Astrocyte (in vitro differentiated cells and primary cell): ENCODE measurements at regions not wholly inside any gene's neighbourhood (a gene's known extent, or its start where the extent isn't known, plus 50 kb on each side); places are given as distances from the start of the nearest gene placed in this dataset.

ENCODE experiments used
- DNase-seq: peaks from one replicate; pipeline ENCODE4 v3.0.0-alpha.2; 2010; ENCODE audit warnings: low read depth
- FAIRE-seq: peaks from 2 replicates; lab custom pipeline; 2011; peaks lifted over from hg19 to GRCh38; lab: Jason Lieb, UNC
- H2AFZ ChIP-seq: 2 replicates; pipeline ENCODE4 v1.6.0; 2012; ENCODE audit warnings: low read depth, low read length, inconsistent platforms
- H3K27ac ChIP-seq: 2 replicates; pipeline ENCODE4 v1.5.1; 2011; ENCODE audit warnings: low read depth, low read length, inconsistent platforms
- H3K27me3 ChIP-seq: 2 replicates; pipeline ENCODE4 v1.6.0; 2011; ENCODE audit warnings: low read length, inconsistent platforms; ENCODE audit not compliant: insufficient read depth
- H3K36me3 ChIP-seq: 2 replicates; pipeline ENCODE4 v1.5.1; 2011; ENCODE audit warnings: low read length, inconsistent platforms; ENCODE audit not compliant: insufficient read depth
- H3K4me1 ChIP-seq: 2 replicates; pipeline ENCODE4 v1.5.1; 2011; ENCODE audit warnings: low read length, inconsistent platforms; ENCODE audit not compliant: insufficient read depth
- H3K4me2 ChIP-seq: 2 replicates; pipeline ENCODE4 v1.6.0; 2012; ENCODE audit warnings: low read length, inconsistent platforms
- H3K4me3 ChIP-seq: 2 replicates; pipeline ENCODE4 v1.5.1; 2011; ENCODE audit warnings: low read depth, mild to moderate bottlenecking, low read length, inconsistent platforms; ENCODE audit not compliant: insufficient read depth
- H3K79me2 ChIP-seq: 2 replicates; pipeline ENCODE4 v1.6.0; 2012; ENCODE audit warnings: mild to moderate bottlenecking, low read length, inconsistent platforms; ENCODE audit not compliant: insufficient read depth
- H3K9ac ChIP-seq: 2 replicates; pipeline ENCODE4 v1.6.0; 2012; ENCODE audit warnings: mild to moderate bottlenecking, low read length, inconsistent platforms
- H3K9me3 ChIP-seq: 2 replicates; pipeline ENCODE4 v1.5.1; 2012; ENCODE audit warnings: low read depth, mild to moderate bottlenecking, low read length, inconsistent platforms; ENCODE audit not compliant: insufficient read depth
- H4K20me1 ChIP-seq: 2 replicates; pipeline ENCODE4 v1.6.0; 2012; ENCODE audit warnings: low read length, inconsistent platforms; ENCODE audit not compliant: insufficient read depth
- H3K27ac Mint-ChIP-seq: one replicate; pipeline ENCODE4 v1.8.0; 2021; ENCODE audit warnings: mild to moderate bottlenecking, mixed read lengths; ENCODE audit not compliant: unreplicated experiment
- H3K27me3 Mint-ChIP-seq: one replicate; pipeline ENCODE4 v1.8.0; 2021; ENCODE audit warnings: low read depth, mixed read lengths; ENCODE audit not compliant: unreplicated experiment
- H3K36me3 Mint-ChIP-seq: one replicate; pipeline ENCODE4 v1.8.0; 2021; ENCODE audit warnings: low read depth, mixed read lengths; ENCODE audit not compliant: unreplicated experiment
- H3K4me1 Mint-ChIP-seq: one replicate; pipeline ENCODE4 v1.8.0; 2021; ENCODE audit warnings: low read depth, mixed read lengths; ENCODE audit not compliant: unreplicated experiment
- H3K4me3 Mint-ChIP-seq: one replicate; pipeline ENCODE4 v1.8.0; 2021; ENCODE audit warnings: mild to moderate bottlenecking, moderate library complexity, mixed read lengths; ENCODE audit not compliant: unreplicated experiment
- H3K9me3 Mint-ChIP-seq: one replicate; pipeline ENCODE4 v1.8.0; 2021; ENCODE audit warnings: mild to moderate bottlenecking, mixed read lengths; ENCODE audit not compliant: unreplicated experiment
- EZH2 ChIP-seq: IDR thresholded peaks from 2 replicates; pipeline ENCODE4 v1.6.1; 2012; ENCODE audit warnings: mild to moderate bottlenecking, low read length, inconsistent platforms; ENCODE audit not compliant: insufficient read depth
- TF ChIP-seq, protein P1 (sequence below): IDR thresholded peaks from 2 replicates; pipeline ENCODE4 v1.5.1; 2011; ENCODE audit warnings: low read depth, mild to moderate bottlenecking, inconsistent platforms, low read length, moderate library complexity; ENCODE audit not compliant: insufficient read depth

DNA sequence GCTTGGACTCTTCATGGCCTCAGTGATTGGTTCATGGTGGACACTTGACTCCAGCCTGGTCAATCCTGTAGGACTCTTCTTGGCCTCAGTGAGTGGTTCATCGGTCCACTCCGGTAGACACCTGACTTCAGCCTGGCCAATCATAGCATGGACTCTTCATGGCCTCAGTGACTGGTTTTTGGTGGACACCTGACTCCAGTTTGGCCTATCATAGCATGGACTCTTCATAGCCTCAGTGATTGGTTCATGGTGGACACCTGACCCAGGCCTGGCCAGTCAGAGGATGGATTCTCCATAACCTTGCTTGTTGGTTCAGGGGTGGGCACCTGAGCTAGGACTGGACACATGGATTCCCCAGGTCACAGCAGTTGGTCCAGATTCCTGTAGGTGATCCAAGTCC, 106.0 kb upstream of the ERCC6L2 start:
- Mint-ChIP-seq H3K27ac (no peak overlapping the region), H3K4me3 (no peak overlapping the region), H3K9me3 (no peaks in the 10 kb centered on the region), H3K4me1 (peaks cover 19% of the 10 kb centered on the region), H3K36me3 (no peaks in the 10 kb centered on the region), H3K27me3 (peaks cover 5% of the 10 kb centered on the region)
- H2AFZ ChIP-seq, result no peak overlapping the region
- no peak for FAIRE-seq
- no peak overlapping the region for H3K9ac ChIP-seq
- no peaks in the 10 kb centered on the region for H4K20me1 ChIP-seq
- no peak for DNase-seq
- H3K27ac ChIP-seq, result no peak overlapping the region
- H3K36me3 ChIP-seq, result no peaks in the 10 kb centered on the region
- no peaks in the 10 kb centered on the region for H3K79me2 ChIP-seq
- TF ChIP-seq EZH2, result no peak
- TF ChIP-seq, protein P1, sequence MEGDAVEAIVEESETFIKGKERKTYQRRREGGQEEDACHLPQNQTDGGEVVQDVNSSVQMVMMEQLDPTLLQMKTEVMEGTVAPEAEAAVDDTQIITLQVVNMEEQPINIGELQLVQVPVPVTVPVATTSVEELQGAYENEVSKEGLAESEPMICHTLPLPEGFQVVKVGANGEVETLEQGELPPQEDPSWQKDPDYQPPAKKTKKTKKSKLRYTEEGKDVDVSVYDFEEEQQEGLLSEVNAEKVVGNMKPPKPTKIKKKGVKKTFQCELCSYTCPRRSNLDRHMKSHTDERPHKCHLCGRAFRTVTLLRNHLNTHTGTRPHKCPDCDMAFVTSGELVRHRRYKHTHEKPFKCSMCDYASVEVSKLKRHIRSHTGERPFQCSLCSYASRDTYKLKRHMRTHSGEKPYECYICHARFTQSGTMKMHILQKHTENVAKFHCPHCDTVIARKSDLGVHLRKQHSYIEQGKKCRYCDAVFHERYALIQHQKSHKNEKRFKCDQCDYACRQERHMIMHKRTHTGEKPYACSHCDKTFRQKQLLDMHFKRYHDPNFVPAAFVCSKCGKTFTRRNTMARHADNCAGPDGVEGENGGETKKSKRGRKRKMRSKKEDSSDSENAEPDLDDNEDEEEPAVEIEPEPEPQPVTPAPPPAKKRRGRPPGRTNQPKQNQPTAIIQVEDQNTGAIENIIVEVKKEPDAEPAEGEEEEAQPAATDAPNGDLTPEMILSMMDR, result no peak
- peaks cover 7% of the 10 kb centered on the region for H3K4me1 ChIP-seq
- no peaks in the 10 kb centered on the region for H3K9me3 ChIP-seq
- no peak overlapping the region for H3K4me2 ChIP-seq
- H3K4me3 ChIP-seq, result no peak overlapping the region
- H3K27me3 ChIP-seq, result peaks cover 41% of the 10 kb centered on the region

DNA sequence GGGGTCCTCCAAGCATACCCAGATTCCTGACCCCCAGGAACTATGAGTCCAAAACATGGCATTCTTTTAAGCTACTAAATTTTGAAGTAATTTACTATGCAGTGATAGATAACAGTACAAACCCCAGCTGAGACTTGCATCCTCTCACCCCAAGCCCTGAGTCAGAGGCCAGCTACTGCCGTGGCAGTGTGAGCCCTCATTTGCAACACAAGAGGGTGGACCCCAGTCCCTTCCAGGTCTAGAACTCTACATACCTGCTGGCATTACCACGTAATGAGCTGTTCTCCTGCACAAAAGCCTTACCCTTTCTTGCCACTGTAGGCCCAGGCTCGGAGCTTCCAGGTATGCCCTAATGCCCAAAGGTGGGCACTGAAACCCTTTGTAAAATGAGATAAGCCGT, 108.6 kb upstream of the ERCC6L2 start:
- H3K4me1 Mint-ChIP-seq, result peaks cover 10% of the 10 kb centered on the region
- DNase-seq (no peak), FAIRE-seq (no peak)
- no peak for TF ChIP-seq EZH2
- TF ChIP-seq, protein P1, result no peak
- Histone ChIP-seq H3K9me3 (no peaks in the 10 kb centered on the region), H2AFZ (no peak overlapping the region), H3K79me2 (no peaks in the 10 kb centered on the region), H3K27ac (no peak overlapping the region), H4K20me1 (no peaks in the 10 kb centered on the region), H3K4me3 (no peak overlapping the region), H3K27me3 (peaks cover 25% of the 10 kb centered on the region), H3K4me2 (no peak overlapping the region), H3K9ac (no peak overlapping the region), H3K4me1 (peaks cover 7% of the 10 kb centered on the region), H3K36me3 (no peaks in the 10 kb centered on the region)
- H3K4me3 Mint-ChIP-seq, result no peak overlapping the region
- no peaks in the 10 kb centered on the region for H3K36me3 Mint-ChIP-seq
- peaks cover 5% of the 10 kb centered on the region for H3K27me3 Mint-ChIP-seq
- no peaks in the 10 kb centered on the region for H3K9me3 Mint-ChIP-seq
- no peak overlapping the region for H3K27ac Mint-ChIP-seq

DNA sequence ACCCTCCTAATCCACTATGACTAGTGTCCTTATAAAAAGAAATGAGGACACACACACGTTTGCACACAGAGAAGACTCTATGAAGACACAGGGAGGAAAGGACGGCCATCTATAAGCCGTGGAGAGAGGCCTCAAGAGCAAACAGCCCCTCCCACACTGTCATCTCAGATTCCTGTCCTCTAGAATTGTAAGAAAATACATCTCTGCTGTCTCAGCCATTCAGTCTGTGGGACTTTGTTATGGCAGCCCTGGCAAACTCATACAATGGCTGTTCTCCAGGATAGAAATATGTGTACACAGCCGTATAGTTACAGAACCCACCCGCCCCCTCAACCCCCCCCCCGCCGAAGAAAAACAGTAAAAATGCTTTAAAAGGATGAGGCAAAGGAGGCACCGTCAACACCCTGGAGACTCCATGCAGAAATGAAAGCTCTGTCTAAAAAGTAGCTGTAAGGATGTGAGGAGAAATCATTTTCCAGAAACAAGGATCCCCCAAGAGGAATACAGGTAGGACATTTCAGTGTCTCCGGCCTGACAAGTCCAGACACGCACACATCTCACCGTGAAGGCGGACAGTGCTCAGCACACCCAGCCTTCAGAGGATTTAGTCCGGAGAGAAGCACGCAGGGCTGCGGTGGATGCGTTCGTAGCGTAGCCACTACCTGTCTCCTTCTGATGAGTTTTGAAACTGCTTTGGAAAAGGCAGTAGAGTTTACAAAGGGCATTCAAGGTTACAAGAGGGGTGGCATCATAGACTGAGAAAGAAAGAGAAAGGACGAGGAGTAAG, 110.8 kb upstream of the ERCC6L2 start:
- no peaks in the 10 kb centered on the region for H3K4me1 ChIP-seq
- TF ChIP-seq EZH2, result no peak
- TF ChIP-seq, protein P1, result no peak
- no peak overlapping the region for H3K4me3 Mint-ChIP-seq
- H3K4me3 ChIP-seq, result no peak overlapping the region
- H4K20me1 ChIP-seq, result no peaks in the 10 kb centered on the region
- H3K4me2 ChIP-seq, result no peak overlapping the region
- H3K27me3 Mint-ChIP-seq, result no peaks in the 10 kb centered on the region
- no peaks in the 10 kb centered on the region for H3K79me2 ChIP-seq
- H3K9me3 ChIP-seq, result no peaks in the 10 kb centered on the region
- no peak overlapping the region for H3K27ac ChIP-seq
- no peaks in the 10 kb centered on the region for H3K36me3 Mint-ChIP-seq
- peaks cover 4% of the 10 kb centered on the region for H3K4me1 Mint-ChIP-seq
- no peaks in the 10 kb centered on the region for H3K9me3 Mint-ChIP-seq
- no peaks in the 10 kb centered on the region for H3K36me3 ChIP-seq
- peaks cover 4% of the 10 kb centered on the region for H3K27me3 ChIP-seq
- H3K9ac ChIP-seq, result no peak overlapping the region
- no peak overlapping the region for H2AFZ ChIP-seq
- no peak for FAIRE-seq
- H3K27ac Mint-ChIP-seq, result peak overlapping the region; percentile 83
- DNase-seq, result no peak
